Breast epithelium (tissue), 4 donors: ENCODE measurements at regions not wholly inside any gene's neighbourhood (a gene's known extent, or its start where the extent isn't known, plus 50 kb on each side); places are given as distances from the start of the nearest gene placed in this dataset.
A peak's percentile ranks its signal among the peaks of the same experiment; 100 is the strongest.
"Not testable (repeated sequence)": the region's sequence is repeated elsewhere in the genome, so short reads cannot be mapped to it uniquely, and the experiment has no call there.

Experiments
- DNase-seq, 2 donors: peaks; one replicate each; pipeline ENCODE4 v3.0.0-alpha.2; 2019; ENCODE audit warnings: low spot score in 2 of 2
- H3K27ac ChIP-seq, 2 donors: fragments of 200-600 bp; sonication (generic) in 1 of 2; one replicate each; pipeline ENCODE4 v1.5.1; 2016 to 2019; ENCODE audit warnings: mild to moderate bottlenecking in 1 of 2
- H3K27me3 ChIP-seq, 2 donors: fragments of 200-600 bp; sonication (generic) in 1 of 2; one replicate each; pipeline versions ENCODE4 v1.5.1 to v1.6.0; 2017 to 2019; ENCODE audit warnings: control low read depth in 1 of 2, mild to moderate bottlenecking in 1 of 2
- H3K36me3 ChIP-seq: fragments of 200-600 bp; one replicate; pipeline ENCODE4 v1.5.1; 2019
- H3K4me1 ChIP-seq, 2 donors: fragments of 200-600 bp; sonication (generic); one replicate each; pipeline ENCODE4 v1.5.1; 2016 to 2019; ENCODE audit warnings: control low read depth in 1 of 2
- H3K4me3 ChIP-seq, 3 donors: fragments of 200-600 bp; sonication (generic); 1 replicate in 2 of 3; 2 replicates in 1 of 3; pipeline ENCODE4 v1.5.1; 2016 to 2019; ENCODE audit warnings: mild to moderate bottlenecking in 3 of 3, moderate library complexity in 2 of 3
- H3K9me3 ChIP-seq, 2 donors: fragments of 200-600 bp; sonication (generic) in 1 of 2; one replicate each; pipeline ENCODE4 v1.5.1; 2016 to 2019; ENCODE audit warnings: control low read depth in 1 of 2
- POLR2A ChIP-seq: fragments of 450-650 bp; IDR thresholded peaks from one replicate; pipeline ENCODE4 v1.6.1; 2016; ENCODE audit warnings: antibody characterized with exemption, mild to moderate bottlenecking, moderate library complexity
- POLR2AphosphoS5 ChIP-seq, 3 donors: sonication (generic); formaldehyde crosslinking; IDR thresholded peaks; one replicate each; pipeline ENCODE4 v1.6.1; 2017; ENCODE audit warnings: antibody characterized with exemption in 3 of 3
- intact Hi-C: fragments of 100-400 bp; cut with DNase I; formaldehyde crosslinking; loops from one replicate; pipeline ENCODE4 v1.15.1; 2023; ENCODE audit warnings: low total_unique reads
- TF ChIP-seq, protein P1 (sequence below), 3 donors: fragments of 450-650 bp; IDR thresholded peaks; one replicate each; pipeline ENCODE4 v1.5.1; 2016 to 2017; ENCODE audit warnings: antibody characterized with exemption in 3 of 3, mild to moderate bottlenecking in 3 of 3, moderate library complexity in 3 of 3

DNA sequence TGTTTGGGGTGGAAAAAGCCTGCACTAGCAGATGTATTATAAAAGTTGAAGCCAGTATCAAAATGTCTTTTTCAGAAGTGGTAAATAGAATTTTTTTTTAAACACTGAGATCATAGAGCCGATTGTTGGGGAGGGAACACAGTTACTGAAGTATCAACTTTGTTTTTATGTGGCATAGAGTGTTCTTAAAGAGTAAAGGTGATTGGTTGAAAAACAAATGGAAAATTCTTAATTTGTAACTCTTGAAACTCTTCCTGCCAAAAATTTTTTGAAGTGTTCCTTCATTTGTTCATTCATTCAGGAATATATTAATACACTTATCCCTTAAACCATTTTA, 83.3 kb downstream of the DISP1 start:
- TF ChIP-seq, protein P1, sequence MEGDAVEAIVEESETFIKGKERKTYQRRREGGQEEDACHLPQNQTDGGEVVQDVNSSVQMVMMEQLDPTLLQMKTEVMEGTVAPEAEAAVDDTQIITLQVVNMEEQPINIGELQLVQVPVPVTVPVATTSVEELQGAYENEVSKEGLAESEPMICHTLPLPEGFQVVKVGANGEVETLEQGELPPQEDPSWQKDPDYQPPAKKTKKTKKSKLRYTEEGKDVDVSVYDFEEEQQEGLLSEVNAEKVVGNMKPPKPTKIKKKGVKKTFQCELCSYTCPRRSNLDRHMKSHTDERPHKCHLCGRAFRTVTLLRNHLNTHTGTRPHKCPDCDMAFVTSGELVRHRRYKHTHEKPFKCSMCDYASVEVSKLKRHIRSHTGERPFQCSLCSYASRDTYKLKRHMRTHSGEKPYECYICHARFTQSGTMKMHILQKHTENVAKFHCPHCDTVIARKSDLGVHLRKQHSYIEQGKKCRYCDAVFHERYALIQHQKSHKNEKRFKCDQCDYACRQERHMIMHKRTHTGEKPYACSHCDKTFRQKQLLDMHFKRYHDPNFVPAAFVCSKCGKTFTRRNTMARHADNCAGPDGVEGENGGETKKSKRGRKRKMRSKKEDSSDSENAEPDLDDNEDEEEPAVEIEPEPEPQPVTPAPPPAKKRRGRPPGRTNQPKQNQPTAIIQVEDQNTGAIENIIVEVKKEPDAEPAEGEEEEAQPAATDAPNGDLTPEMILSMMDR (IDR thresholded peaks at IDR 0.05) = no peak
- TF ChIP-seq POLR2AphosphoS5 (IDR thresholded peaks at IDR 0.05) = no peak
- no peak for TF ChIP-seq POLR2A
- Histone ChIP-seq H3K27me3 (no peaks in the 10 kb centered on the region), H3K4me3 (peak overlapping the region in 1 of 3 donors; percentile 14), H3K36me3 (no peaks in the 10 kb centered on the region), H3K9me3 (no peaks in the 10 kb centered on the region), H3K4me1 (no peaks in the 10 kb centered on the region), H3K27ac (no peak overlapping the region)
- no peak for DNase-seq
- intact Hi-C loops = no loop called here

DNA sequence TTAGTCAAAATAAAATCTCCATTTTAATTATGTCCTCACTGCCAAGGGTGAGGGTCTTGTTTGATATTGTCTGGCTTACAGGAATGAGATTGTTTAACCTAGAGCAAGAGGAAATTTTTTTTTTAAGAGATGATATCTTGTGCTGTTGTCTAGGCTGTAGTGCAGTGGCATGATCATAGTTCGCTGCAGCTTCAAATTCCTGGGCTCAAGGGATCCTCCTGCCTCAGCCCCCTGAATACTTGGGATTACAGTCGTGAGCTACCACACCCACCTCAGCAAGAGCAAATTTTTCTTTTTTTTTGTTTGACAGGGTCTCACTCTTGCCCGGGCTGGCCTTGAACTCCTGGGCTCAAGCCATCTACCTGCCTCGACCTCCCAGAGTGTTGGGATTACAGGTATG, 84.6 kb downstream of the DISP1 start:
- no peaks in the 10 kb centered on the region for H3K36me3 ChIP-seq
- DNase-seq = no peak
- H3K27me3 ChIP-seq = no peaks in the 10 kb centered on the region
- H3K27ac ChIP-seq = no peak overlapping the region
- no peaks in the 10 kb centered on the region for H3K4me1 ChIP-seq
- H3K9me3 ChIP-seq = no peaks in the 10 kb centered on the region
- TF ChIP-seq, protein P1 (IDR thresholded peaks at IDR 0.05) = no peak
- TF ChIP-seq POLR2A = no peak
- no peak for TF ChIP-seq POLR2AphosphoS5 (IDR thresholded peaks at IDR 0.05)
- intact Hi-C loops = no loop called here
- no peak overlapping the region for H3K4me3 ChIP-seq

DNA sequence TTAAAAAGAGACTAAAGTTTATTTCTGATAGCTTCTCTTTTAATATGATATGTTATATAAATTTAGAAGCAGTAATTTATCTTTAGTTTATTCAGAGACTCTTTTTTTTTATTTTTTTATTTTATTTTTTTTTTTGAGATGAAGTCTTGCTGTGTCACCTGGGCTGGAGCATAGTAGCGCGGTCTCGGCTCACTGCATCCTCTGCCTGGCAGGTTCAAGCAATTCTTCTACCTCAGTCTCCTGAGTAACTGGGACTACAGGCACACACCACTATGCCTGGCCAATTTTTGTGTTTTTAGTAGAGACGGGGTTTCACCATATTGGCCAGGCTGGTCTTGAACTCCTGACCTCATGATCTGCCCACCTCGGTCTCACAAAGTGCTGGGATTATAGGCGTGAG, 89.6 kb downstream of the DISP1 start:
- intact Hi-C loops = no loop called here
- DNase-seq = no peak
- no peak overlapping the region for H3K27ac ChIP-seq
- no peaks in the 10 kb centered on the region for H3K4me1 ChIP-seq
- no peaks in the 10 kb centered on the region for H3K9me3 ChIP-seq
- no peaks in the 10 kb centered on the region for H3K36me3 ChIP-seq
- no peak overlapping the region for H3K4me3 ChIP-seq
- no peaks in the 10 kb centered on the region for H3K27me3 ChIP-seq
- no peak for TF ChIP-seq POLR2AphosphoS5 (IDR thresholded peaks at IDR 0.05)
- TF ChIP-seq, protein P1 (IDR thresholded peaks at IDR 0.05) = no peak
- TF ChIP-seq POLR2A = no peak

DNA sequence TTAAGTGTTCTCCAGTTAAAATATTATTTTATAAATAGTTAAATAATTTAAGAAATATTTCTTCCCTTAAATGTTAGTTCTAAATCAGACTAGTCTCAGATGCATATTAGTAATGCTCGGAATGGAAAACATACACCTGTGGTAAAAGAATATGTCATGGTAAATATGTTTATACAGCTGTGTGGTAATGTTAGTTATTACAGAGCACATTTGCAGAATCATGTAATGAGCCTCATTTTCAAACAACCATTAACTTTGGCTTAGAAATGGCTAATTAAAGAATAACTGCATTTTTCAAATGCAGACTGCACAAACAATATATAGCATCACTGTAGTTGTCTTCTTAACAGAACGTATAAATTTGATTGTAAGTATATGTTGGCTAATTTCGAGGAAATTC, 90.3 kb downstream of the DISP1 start:
- intact Hi-C loops = no loop called here
- TF ChIP-seq POLR2AphosphoS5 (IDR thresholded peaks at IDR 0.05) = no peak
- TF ChIP-seq POLR2A = no peak
- TF ChIP-seq, protein P1 (IDR thresholded peaks at IDR 0.05) = no peak
- no peak for DNase-seq
- Histone ChIP-seq H3K27me3 (no peaks in the 10 kb centered on the region), H3K27ac (no peak overlapping the region), H3K36me3 (no peaks in the 10 kb centered on the region), H3K9me3 (no peaks in the 10 kb centered on the region), H3K4me3 (no peak overlapping the region), H3K4me1 (no peaks in the 10 kb centered on the region)

DNA sequence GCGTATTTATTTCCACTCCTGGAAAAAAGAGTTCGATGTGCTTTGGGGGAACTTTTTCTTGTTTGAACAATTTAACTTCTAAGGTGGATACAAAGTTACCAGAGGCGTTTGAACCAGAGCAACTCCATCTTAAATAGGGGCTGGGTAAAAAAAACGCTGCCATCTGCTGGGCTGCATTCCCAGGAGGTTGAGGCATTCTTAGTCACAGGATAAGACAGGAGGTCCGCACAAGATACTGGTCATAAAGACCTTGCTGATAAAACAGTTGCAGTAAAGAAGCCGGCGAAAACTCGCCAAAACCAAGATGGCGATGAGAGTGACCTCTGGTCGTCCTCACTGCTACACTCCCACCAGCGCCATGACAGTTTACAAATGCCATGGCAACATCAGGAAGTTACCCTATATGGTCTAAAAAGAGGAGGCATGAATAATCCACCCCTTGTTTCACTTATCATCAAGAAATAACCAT, 91.5 kb downstream of the DISP1 start:
- H3K4me1 ChIP-seq, H3K27ac ChIP-seq, intact Hi-C loops, H3K9me3 ChIP-seq, DNase-seq, H3K27me3 ChIP-seq, H3K4me3 ChIP-seq, H3K36me3 ChIP-seq: not testable (repeated sequence)

DNA sequence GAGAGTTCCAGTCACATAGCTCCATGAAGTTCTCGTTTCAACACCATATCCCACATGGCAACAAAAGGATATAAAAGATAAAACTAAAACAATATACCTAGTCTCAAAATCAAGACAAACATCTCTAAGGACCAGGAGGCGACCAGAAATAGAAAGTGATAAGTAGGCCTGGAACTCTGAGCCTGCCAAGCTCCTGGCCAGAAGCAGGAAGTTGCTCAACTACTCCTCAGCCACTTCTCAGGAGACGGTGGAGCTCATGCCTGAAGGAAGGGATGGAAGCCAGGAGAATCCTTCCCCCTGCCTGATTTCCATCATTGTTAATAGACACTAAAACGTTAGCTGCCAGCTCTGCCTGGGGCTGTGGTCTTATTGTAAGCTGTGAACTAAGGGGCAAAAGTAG, 94.7 kb downstream of the DISP1 start:
- intact Hi-C loops = no loop called here
- DNase-seq = no peak
- no peaks in the 10 kb centered on the region for H3K27me3 ChIP-seq
- TF ChIP-seq, protein P1 (IDR thresholded peaks at IDR 0.05) = no peak
- TF ChIP-seq POLR2AphosphoS5 (IDR thresholded peaks at IDR 0.05) (no peak), POLR2A (no peak)
- H3K4me3 ChIP-seq = no peak overlapping the region
- no peaks in the 10 kb centered on the region for H3K9me3 ChIP-seq
- no peak overlapping the region for H3K27ac ChIP-seq
- H3K36me3 ChIP-seq = no peaks in the 10 kb centered on the region
- H3K4me1 ChIP-seq = peaks cover 0 to 6% of the 10 kb centered on the region in 2 donors
